GM19452 (cell line): ENCODE measurements at regions not wholly inside any gene's neighbourhood (a gene's known extent, or its start where the extent isn't known, plus 50 kb on each side); places are given as distances from the start of the nearest gene placed in this dataset.
"Not testable (repeated sequence)": the region's sequence is repeated elsewhere in the genome, so short reads cannot be mapped to it uniquely, and the experiment has no call there.

Experiments used
- ATAC-seq: cut with Tn5 transposase; IDR thresholded peaks from one replicate; pipeline ENCODE4 v1.9.1; 2021; ENCODE audit not compliant: unreplicated experiment

DNA sequence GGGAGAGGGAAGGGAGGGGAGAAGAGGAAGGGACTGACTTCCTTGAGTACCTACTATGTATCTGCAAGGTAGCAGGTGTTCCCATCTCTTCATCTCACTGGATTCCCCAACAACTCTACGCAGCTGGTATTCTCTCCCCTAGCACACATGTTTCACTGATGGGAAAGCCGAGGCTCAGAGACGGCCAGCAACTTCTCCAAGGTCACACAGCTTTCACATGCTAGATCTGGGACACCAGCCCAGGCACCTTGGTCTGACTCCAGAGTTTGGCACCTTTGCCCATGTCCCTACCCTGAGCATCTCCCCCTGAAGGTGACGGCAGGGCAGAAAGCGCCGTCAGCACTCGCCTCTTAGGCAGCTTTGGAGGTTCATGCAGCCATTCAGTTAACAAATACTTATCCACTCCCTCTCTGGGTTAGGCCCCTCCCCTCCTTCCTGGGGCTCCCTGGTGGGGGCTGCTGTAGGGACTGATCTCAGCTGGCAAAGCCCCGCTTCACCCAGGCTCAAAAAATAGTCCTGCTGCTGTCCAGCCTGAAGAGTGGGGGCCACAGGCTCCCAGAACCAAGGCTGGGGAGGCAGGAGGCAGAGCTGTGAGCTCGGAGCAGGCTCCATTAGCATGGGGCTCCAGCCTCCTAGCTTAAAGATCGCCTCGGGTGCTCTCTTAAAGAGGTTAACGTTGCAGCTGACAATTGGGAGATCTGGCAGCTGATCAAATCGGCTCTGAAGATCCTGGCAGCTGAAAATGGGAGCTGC, 79.4 kb downstream of the IGLL1 start:
- no peak for ATAC-seq

DNA sequence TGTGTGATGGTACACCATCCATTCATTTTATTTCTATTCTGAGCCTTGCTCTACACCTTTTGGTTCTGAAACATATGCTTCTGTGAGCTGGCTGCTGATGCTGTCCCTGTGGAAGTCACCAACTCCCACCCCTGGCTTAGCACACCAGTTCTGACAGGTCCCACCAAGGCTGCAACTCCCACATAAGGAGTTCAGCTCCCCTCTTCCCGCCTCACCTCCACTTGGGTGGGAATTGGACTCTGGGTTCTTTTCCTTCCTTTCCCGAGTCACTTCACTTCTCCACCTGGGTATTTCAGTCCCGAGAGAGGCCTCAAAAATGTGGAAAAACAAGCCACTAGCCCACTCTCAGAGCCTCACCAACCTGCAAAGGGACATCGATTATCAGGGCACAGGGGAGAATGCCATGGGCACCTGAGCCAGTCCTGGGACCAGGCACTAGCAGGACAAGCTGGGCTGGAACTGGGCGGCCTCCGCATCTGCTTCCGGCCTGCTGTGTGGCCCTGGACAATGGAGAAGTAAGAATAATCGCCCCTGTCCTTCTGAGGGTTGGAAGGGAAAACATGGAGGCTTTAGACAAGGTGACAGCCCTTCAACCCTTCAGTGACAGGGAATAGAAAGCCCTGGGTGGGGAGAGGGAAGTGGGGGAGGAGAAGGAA, 80.1 kb downstream of the IGLL1 start:
- ATAC-seq, result no peak

DNA sequence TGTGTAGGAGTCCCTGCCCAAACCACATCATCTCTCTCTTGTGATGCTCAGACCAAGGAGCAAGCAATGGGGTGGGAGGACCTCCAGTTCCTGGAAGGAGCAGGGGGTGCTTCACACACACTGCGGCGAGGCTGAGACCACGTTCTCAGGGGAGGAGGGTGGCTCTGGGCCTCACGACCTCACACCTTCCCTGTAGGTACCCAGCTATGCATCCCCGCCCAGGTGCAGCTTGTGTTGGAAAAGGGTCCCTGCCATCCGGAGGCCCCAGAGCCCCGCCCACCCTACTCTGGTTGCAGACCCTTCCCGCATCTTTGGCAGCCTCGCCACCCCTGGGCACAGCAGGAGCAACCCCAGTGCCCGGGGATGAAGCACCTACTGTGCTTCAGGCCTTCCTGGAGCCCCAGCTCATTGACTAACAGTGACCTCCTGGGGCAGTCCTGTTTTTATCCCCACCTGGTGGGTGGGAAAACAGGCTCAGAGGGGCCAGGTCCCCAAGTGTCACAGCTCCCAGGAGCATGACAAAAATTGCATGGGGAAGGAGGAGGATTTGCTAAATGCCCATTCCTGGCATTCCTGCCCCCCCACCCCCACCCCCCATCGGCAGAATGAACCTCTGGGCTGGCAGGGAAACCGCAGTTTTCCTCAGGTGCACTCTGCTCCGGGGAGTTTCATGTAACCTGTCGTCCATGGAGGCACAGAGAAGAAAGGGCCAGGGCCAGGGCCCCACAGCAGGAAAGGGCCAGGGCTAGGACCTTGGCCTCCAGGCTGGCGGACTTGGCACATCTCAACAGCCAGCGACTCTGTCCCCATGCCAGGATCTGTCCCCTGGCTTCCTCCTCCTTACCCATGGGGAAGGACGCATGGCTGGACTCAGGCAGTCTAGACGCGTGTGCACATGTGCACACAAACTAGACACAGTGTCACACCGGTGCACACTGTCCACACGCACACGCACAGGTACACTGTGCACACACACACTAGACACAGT, 81.0 kb downstream of the IGLL1 start:
- ATAC-seq, result no peak

DNA sequence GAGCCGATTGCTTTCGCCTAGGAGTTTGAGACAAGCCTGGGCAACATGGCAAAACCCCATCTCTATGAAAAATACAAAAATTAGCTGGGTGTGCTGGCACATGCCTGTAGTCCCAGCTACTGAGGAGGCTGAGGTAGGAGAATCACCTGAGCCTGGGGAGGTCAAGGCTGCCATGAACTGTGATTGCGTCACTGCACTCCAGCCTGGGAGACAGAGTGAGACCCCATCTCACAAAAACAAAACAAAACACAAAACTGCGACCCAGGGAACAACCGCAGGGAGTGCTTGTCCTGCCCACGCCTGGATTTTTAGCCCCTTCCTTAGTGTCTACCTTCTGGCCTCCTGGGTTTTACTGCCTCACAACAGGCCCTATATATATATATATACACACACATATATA, 82.2 kb downstream of the IGLL1 start:
- ATAC-seq, result not testable (repeated sequence)

DNA sequence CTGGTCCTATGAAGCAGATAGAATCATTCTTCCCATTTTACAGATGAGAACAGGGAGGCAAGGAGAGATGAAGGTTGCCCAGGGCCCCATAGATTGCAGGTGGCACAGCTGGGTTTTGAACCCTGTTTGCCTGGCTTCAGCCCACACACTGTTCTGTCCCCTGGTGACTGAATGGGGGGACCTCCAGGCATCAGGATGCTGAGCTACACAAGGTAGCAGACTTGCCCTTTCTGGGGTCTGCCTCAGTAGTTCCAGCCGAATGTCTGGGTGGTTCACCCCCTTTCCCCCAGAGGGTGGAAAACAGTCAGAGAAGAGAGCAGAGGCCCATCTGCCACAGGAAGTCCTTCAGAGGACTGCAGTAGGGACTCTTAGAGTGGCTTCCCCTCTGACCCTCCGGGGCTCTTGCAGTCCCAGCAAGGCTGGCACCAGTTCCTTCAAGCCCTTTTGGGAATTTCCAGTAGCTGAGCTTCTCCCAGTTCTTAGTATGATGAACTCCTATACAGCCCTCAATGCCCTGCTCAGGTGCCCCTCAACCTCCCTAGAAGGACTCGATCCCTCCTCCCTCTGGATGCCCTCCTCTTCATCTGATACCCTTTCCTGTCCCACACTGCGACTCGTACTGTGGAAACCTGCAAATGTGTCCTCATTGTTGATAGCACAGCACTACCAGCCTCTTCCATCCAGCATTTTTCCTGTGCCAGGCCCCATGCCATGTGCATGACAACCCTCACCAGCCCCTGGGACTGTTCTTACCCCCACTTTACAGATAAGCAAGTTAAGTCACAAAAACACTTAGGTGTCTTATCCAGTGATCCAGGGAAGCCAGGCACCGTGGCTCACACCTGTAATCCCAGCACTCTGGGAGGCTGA, 82.8 kb downstream of the IGLL1 start:
- ATAC-seq, result no peak

DNA sequence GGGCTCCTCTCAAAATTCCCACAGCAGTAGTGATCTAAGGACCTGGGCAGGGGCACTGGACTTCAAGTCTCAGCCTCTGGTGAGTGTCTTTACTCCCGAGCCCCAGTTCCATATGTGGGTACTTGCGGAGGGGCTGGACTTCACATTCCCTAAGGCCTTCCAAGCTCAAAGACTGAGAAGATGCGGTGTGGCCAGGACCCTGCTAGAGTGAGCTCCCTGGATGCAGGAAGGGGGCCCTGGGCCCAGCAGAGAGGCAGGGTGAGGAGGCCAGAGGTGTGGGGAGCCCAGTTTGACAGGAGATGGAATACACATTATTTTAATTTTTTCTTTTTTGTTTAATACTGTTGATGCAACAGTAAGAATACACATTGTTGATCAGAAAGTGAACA, 83.7 kb downstream of the IGLL1 start:
- no peak for ATAC-seq

DNA sequence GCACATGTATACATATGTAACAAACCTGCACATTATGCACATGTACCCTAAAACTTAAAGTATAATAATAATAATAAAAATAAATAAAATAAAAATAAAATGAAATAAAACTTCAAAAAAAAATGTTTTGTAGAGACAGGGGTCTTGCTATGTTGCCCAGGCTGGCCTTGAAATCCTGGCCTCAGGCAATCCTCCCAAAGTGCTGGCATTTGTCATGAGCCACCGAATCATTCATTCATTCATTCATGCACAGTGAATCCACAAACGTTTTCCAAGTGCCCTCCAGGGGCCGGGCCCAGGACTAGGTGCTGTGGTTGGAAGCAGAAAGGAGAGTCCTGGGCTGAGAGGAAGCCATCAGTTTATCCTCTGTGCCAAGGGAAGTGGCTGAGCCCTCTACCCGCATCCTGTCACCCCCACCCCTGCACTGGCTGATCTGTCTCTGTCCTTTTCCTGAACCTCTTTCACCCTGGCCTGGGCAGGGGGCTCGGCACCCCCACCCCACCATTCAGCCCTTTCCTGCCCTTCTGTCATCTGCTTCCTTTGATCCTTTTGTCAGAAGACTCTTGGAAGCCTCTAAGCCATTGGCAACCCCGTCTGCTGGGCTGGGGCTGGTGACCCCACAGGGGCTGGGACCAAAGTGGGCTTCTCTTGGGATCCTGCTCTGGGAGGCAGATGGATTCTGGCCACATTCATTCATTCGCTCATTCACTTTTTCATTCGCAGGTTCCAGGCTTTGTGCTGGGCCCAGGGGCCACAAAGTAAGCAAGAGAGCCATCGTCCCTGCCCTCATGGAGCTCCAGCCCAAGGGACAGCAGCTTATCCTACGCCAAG, 84.3 kb downstream of the IGLL1 start:
- ATAC-seq, result no peak

DNA sequence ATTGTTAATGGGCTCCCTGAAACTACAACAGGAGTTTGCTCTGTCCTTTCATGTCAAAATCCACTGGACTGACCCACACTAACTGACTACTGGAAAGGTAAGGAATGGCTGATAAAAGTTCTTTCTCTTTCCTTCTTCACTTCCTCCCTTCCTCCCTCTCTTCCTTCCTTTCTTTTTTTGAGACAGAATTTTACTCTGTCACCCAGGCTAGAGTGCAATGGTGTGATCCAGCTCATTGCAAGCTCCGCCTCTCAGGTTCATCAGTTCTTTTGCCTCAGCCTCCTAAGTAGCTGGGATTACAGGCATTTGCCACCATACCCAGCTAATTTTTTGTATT, 85.2 kb downstream of the IGLL1 start:
- ATAC-seq, result no peak

DNA sequence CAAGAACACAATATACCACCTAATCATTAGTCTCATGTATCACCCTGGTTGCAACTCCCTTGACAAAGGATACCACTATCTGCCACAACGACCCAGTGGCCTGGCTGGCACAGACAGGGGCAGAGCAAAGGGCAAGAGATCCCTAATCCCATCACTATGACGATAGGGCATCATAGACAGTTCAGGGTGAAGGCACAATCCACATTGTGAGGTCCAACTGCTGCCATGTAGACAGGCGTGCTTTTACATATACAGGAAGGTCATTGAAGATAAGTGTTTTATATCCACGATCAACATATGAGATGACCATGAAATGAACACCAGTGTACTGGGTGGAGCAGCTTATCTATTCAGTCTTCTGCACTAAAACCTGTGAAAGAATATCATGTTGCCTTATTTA, 94.6 kb downstream of the IGLL1 start:
- ATAC-seq, result no peak

DNA sequence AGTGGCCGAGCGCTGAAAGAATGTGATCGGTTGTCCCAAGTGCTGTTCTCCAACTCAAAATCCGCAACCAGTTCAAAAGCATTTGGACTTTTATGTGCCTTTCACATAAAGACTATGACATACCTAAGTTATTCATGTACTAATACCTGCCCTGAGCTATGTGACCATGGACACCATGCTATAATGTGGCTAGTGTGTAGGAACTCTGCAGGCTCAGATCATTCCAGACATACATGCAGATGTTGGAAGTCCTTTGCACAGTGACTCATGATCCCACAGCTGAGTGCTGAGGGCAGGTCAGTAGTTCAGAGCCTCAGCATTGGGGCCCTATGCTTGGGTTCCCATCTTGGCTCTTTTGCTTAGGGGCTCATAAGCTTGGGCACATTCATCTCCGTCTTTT, 95.4 kb downstream of the IGLL1 start:
- ATAC-seq, result no peak

DNA sequence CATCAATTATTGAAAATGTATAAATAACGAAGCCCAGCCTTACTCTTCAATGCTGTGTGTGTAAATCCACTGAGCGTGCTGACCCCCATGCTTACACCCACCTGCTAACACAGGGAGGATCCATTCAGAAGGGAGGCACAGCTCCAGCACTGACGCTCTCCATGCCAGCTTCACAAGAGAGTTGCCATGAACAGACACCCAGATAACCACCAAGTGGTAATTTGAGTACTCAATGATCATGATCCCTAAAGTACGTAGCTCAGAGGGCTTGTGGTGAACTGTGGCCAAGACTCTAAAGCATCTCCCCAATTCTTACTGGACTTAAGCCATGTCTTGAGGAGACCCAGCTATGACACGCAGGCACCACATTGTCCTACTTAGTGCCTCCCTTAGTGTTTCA, 98.7 kb downstream of the IGLL1 start:
- no peak for ATAC-seq

DNA sequence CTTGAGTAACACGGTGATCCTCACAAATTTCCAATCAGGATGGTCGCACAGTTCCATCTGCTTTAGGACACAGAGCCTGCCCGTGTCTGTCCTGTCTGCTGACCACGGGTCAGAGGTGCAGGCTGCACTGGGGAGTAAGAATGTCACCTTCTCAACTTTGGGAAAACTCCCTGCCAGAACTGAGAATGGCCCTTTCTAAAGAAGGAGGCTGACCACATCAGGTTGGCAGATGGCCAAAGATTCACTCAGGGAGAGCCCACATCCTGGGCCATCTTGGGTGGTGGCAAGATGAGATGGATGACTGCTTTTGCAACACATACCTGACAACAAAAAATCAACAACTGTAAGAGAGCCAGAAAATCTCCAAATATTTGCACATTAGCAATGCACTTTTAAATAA, 101.9 kb downstream of the IGLL1 start:
- ATAC-seq, result no peak

DNA sequence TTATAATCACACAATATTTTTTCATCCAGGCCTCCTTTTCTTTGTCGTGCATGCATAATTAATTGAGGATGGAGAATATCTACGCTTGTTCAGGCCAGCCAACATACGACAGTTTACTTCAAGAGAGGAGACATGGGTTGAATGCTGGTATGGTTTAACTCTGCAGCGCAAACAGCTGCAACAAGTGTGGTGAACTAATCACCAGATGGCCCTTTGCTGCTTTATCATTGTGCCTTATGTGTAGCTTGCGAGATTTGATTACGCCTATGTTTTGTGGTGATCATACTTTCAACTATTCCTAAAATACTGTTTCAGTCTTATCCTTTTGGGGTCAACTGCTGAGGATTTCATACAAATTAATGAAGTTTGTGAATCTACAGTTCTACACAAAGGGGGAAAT, 105.6 kb downstream of the IGLL1 start:
- ATAC-seq, result not testable (repeated sequence)

DNA sequence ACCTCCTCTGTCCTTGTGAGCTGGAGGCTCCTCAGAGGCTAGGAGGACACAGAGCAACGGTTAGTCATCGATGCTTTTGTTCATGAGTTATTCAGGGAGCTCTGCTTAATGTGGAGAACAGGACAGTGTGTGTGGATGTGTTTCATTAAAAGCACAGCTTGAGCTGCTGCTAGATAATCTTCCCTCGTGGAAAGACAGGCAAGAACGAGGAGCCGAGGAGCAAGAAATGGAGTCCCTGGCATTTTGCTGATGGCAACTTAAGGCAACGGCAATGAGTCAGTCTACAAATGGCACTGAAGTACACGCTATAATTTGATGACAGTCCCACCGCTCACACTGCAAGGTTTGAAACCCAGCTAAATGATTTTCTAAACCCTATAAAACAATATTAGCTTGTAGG, 106.2 kb downstream of the IGLL1 start:
- no peak for ATAC-seq

DNA sequence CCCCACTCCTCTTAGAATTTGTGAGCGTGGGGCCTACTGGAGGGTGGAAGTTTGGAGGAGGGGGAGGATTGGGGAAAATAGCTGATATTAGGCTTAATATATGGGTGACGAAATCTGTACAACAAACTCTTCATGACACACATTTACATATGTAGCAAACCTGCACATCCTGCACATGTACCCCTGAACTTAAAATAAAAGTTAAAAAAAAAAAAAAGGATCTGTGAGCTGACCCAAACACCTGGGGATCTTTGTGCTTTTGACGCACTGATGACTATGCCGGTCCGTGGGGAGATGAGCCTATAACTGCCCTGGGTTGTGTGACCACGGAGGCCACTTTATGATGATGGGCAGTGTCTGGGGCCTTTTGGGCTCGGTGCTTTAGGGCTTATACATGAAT, 107.7 kb downstream of the IGLL1 start:
- not testable (repeated sequence) for ATAC-seq

DNA sequence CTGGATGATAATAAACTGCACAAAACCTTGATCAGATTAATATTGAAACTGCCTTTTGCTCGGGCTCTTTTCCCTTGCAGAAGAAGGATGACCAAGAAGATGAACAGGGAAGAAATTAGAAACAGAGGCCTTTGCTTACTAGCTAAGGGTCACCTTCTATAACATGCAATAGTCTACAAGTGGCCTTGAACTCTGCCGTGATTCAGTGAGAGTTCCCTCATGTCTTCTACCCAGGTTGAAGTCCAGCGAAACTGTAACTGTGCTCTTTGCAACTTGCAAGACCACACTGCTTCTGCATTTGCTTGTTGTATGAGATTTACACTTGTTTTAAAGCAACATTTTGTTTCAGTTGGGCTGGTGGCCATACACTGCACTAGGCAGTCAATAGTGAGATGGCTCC, 108.4 kb downstream of the IGLL1 start:
- ATAC-seq, result no peak

DNA sequence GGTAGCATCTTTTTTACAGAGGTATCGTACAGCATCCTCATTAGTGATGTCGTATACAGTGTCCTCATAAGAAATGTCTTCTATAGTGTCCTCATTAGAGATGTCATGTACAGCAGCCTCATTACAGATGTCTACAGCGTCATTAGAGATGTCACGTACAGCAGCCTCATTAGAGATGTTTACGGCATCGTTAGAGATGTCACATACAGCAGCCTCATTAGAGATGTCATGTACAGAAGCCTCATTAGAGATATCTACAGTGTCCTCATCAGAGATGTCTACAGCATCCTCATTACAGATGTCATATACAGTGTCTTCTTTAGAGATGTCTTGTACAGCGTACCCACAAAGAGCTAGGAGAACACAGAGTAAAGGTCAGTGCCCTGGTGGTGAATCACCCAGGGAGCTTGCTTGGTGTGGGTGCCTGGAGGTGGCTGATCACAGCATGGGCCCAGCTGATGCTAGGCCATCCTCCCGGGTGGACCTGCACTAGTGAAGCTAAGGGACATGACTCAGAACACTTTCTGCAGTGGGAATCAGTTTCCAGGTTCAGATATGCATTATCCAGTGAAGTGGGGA, 109.2 kb downstream of the IGLL1 start:
- no peak for ATAC-seq

DNA sequence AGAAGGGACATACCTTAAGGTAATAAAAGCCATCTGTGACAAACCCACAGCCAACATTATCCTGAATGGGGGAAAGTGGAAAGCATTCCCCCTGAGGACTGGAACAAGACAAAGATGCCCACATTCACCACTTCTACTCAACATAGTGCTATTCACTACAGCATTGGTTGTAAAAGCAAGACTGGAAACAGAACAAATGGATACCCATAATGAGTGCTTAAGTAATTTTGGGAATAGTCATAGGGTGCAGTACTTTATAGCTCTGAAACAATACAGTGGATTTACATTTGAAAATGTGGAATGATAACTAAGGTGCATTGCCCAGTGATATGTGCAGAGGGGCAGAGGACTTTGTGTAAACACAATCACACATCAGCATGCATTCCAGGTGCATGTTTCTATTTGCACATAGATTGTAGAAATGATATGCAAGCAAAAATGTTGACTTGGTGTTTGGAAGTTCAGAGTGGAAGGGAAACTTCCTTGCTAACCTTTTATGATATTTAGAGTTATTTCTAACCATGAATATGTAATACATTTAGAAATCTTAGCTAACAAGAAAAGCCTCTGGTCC, 112.3 kb downstream of the IGLL1 start:
- ATAC-seq, result no peak

DNA sequence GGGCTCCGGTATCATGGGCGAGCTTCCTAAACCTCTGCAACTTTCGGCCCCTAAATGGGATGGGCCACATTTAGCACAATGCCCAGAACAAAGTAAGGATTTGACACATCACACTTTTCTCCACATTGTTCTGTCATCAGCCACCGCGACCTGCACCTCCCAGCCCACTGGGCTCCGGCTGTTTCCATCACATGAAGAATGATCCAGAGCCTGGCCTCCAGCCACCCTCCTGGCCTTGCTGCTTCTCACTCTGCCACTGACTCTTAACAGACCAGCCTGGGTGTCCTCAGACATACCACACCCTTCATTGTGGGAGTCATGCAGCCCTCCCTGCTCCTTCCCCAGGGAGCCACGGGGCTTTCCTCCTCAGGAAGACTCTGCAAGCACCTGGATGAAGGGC, 113.7 kb downstream of the IGLL1 start:
- ATAC-seq, result no peak
